Hepatocyte (in vitro differentiated cells): ENCODE measurements at regions not wholly inside any gene's neighbourhood (a gene's known extent, or its start where the extent isn't known, plus 50 kb on each side); places are given as distances from the start of the nearest gene placed in this dataset.

Experiments used
- DNase-seq: peaks from one replicate; pipeline ENCODE4 v3.0.0-alpha.2; 2016; ENCODE audit warnings: low spot score
- H2AFZ ChIP-seq: fragments of 200-600 bp; sonication (generic); 2 replicates; pipeline ENCODE4 v1.6.0; 2016; ENCODE audit warnings: antibody characterized with exemption, mild to moderate bottlenecking
- H3K27ac ChIP-seq: fragments of 200-600 bp; sonication (generic); 2 replicates; pipeline ENCODE4 v1.5.1; 2016; ENCODE audit warnings: mild to moderate bottlenecking
- H3K27me3 ChIP-seq: fragments of 200-600 bp; sonication (generic); 2 replicates; pipeline ENCODE4 v1.6.1; 2016
- H3K36me3 ChIP-seq: fragments of 200-600 bp; sonication (generic); replicated peaks from 2 replicates; pipeline ENCODE4 v1.5.1; 2016; ENCODE audit warnings: low read depth; ENCODE audit not compliant: insufficient read depth
- H3K4me1 ChIP-seq: fragments of 200-600 bp; sonication (generic); 2 replicates; pipeline ENCODE4 v1.5.1; 2016; ENCODE audit warnings: mild to moderate bottlenecking, moderate library complexity; ENCODE audit not compliant: insufficient read depth
- H3K4me2 ChIP-seq: fragments of 200-600 bp; sonication (generic); 2 replicates; pipeline ENCODE4 v1.6.0; 2016
- H3K4me3 ChIP-seq: fragments of 200-600 bp; sonication (generic); 2 replicates; pipeline ENCODE4 v1.5.1; 2016; ENCODE audit warnings: mild to moderate bottlenecking
- H3K79me2 ChIP-seq: fragments of 200-600 bp; sonication (generic); 2 replicates; pipeline ENCODE4 v1.6.0; 2017; ENCODE audit warnings: mild to moderate bottlenecking
- H3K9me2 ChIP-seq: fragments of 200-600 bp; sonication (generic); replicated peaks from 2 replicates; pipeline ENCODE4 v1.6.0; 2017; ENCODE audit warnings: mild to moderate bottlenecking; ENCODE audit not compliant: insufficient read depth
- H3K9me3 ChIP-seq: fragments of 200-600 bp; sonication (generic); 2 replicates; pipeline ENCODE4 v1.5.1; 2016; ENCODE audit warnings: low read depth, mild to moderate bottlenecking
- H4K20me1 ChIP-seq: fragments of 200-600 bp; sonication (generic); 2 replicates; pipeline ENCODE4 v1.6.0; 2016; ENCODE audit warnings: mild to moderate bottlenecking; ENCODE audit not compliant: insufficient read depth, poor library complexity, severe bottlenecking
- EZH2 ChIP-seq: fragments of 200-600 bp; sonication (generic); IDR thresholded peaks from 2 replicates; pipeline ENCODE4 v1.6.1; 2016; ENCODE audit warnings: antibody characterized with exemption, mild to moderate bottlenecking, borderline replicate concordance
- EZH2phosphoT487 ChIP-seq: fragments of 200-600 bp; sonication (generic); IDR thresholded peaks from one replicate; pipeline ENCODE4 v1.6.1; 2018; ENCODE audit warnings: antibody characterized with exemption, mild to moderate bottlenecking, low read depth, moderate library complexity; ENCODE audit not compliant: unreplicated experiment, severe bottlenecking
- WGBS: methylation state at CpG from one replicate; pipeline ENCODE4 v1.1.6; 2016; ENCODE audit warnings: low lambda C conversion rate; ENCODE audit errors: missing lambda C conversion rate; 5-methylcytosine and 5-hydroxymethylcytosine counted together
- TF ChIP-seq, protein P1 (sequence below): fragments of 200-600 bp; sonication (generic); IDR thresholded peaks from 2 replicates; pipeline ENCODE4 v1.5.1; 2016; ENCODE audit warnings: antibody characterized with exemption, mild to moderate bottlenecking; ENCODE audit not compliant: poor library complexity

DNA sequence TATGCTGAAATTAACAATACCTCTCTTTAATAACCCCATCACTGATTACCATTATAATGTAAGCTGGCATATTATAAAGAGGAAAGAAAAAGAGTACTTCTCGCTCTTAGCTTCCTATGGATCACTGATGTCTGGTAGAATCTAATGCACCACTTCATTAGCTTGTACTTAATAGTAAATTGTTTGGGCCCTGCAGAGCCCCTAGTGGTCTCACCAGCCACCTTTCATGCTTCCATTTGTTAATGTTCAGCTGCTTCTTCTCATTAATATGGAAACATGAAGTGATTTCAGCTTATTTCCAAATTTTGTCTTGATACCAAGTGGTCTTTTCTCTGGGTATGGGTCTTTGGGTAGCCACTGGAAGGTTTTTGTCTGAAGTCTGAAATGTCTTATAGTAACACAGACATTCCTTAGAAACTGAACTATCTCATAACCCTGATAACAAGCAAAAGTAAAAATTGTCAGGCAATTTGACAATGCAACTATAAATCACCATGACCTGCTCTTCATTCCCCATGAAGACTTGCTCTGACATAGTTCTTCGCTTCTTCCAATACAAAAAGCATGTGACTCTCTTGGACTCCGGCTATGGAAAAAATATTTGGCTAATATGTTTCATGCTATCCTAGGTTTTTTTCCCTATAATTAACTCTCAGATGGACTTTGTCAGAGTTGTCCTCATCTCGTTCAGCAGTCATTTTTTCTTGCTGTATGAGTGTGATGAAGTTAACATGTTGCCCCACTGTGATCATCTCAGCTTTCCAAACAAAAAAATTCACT is 395.8 kb upstream of the MARCKS start:
- Histone ChIP-seq H2AFZ (no peak overlapping the region), H3K36me3 (no peaks in the 10 kb centered on the region), H3K9me2 (no peaks in the 10 kb centered on the region), H3K27ac (no peak overlapping the region), H3K4me1 (peaks cover 11% of the 10 kb centered on the region), H4K20me1 (no peaks in the 10 kb centered on the region), H3K4me2 (no peak overlapping the region), H3K9me3 (no peaks in the 10 kb centered on the region), H3K79me2 (no peaks in the 10 kb centered on the region), H3K27me3 (no peaks in the 10 kb centered on the region), H3K4me3 (no peak overlapping the region)
- no peak for TF ChIP-seq EZH2
- no peak for TF ChIP-seq EZH2phosphoT487
- TF ChIP-seq, protein P1, sequence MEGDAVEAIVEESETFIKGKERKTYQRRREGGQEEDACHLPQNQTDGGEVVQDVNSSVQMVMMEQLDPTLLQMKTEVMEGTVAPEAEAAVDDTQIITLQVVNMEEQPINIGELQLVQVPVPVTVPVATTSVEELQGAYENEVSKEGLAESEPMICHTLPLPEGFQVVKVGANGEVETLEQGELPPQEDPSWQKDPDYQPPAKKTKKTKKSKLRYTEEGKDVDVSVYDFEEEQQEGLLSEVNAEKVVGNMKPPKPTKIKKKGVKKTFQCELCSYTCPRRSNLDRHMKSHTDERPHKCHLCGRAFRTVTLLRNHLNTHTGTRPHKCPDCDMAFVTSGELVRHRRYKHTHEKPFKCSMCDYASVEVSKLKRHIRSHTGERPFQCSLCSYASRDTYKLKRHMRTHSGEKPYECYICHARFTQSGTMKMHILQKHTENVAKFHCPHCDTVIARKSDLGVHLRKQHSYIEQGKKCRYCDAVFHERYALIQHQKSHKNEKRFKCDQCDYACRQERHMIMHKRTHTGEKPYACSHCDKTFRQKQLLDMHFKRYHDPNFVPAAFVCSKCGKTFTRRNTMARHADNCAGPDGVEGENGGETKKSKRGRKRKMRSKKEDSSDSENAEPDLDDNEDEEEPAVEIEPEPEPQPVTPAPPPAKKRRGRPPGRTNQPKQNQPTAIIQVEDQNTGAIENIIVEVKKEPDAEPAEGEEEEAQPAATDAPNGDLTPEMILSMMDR: no peak
- no peak for DNase-seq
- WGBS: 91% methylated on average over 4 of the region's 4 CpGs

GRCh38 chr6:113464536-113464935 is 392.6 kb upstream of the MARCKS start:
- no peaks in the 10 kb centered on the region for H3K9me3 ChIP-seq
- no peaks in the 10 kb centered on the region for H3K79me2 ChIP-seq
- no peak overlapping the region for H3K4me2 ChIP-seq
- H3K36me3 ChIP-seq: no peaks in the 10 kb centered on the region
- no peak overlapping the region for H2AFZ ChIP-seq
- no peak overlapping the region for H3K27ac ChIP-seq
- no peaks in the 10 kb centered on the region for H3K4me1 ChIP-seq
- no peaks in the 10 kb centered on the region for H3K9me2 ChIP-seq
- no peaks in the 10 kb centered on the region for H3K27me3 ChIP-seq
- DNase-seq: no peak
- TF ChIP-seq EZH2phosphoT487 (no peak), EZH2 (no peak)
- TF ChIP-seq, protein P1: no peak
- WGBS: 79% methylated on average over 3 of the region's 3 CpGs
- no peak overlapping the region for H3K4me3 ChIP-seq
- no peaks in the 10 kb centered on the region for H4K20me1 ChIP-seq

GRCh38 chr6:113464960-113465359 is 392.2 kb upstream of the MARCKS start:
- Histone ChIP-seq H2AFZ (no peak overlapping the region), H3K4me2 (no peak overlapping the region)

More at GRCh38 chr6:113464960-113465359, 392.2 kb upstream of the MARCKS start:
- H3K27me3 ChIP-seq: no peaks in the 10 kb centered on the region
- H3K27ac ChIP-seq: no peak overlapping the region
- no peaks in the 10 kb centered on the region for H4K20me1 ChIP-seq
- no peaks in the 10 kb centered on the region for H3K9me3 ChIP-seq
- DNase-seq: peak; percentile 28
- H3K9me2 ChIP-seq: no peaks in the 10 kb centered on the region
- H3K4me1 ChIP-seq: no peaks in the 10 kb centered on the region
- no peak overlapping the region for H3K4me3 ChIP-seq
- H3K79me2 ChIP-seq: no peaks in the 10 kb centered on the region
- 87% methylated on average over 3 of the region's 3 CpGs for WGBS
- H3K36me3 ChIP-seq: no peaks in the 10 kb centered on the region
- no peak for TF ChIP-seq EZH2
- TF ChIP-seq, protein P1: no peak
- no peak for TF ChIP-seq EZH2phosphoT487
